Left ventricle myocardium inferior (tissue), 1 donor: ENCODE measurements at regions not wholly inside any gene's neighbourhood (a gene's known extent, or its start where the extent isn't known, plus 50 kb on each side); places are given as distances from the start of the nearest gene placed in this dataset.

ENCODE experiments used
- DNase-seq: peaks from one replicate; pipeline ENCODE4 v3.0.0-alpha.2; 2020
- H3K27ac ChIP-seq: fragments of 200-600 bp; replicated peaks from 2 replicates; pipeline ENCODE4 v1.8.0; 2021
- H3K27me3 ChIP-seq: fragments of 200-600 bp; 2 replicates; pipeline ENCODE4 v1.8.0; 2021; ENCODE audit warnings: low read depth
- H3K36me3 ChIP-seq: fragments of 200-600 bp; 2 replicates; pipeline ENCODE4 v1.8.0; 2021
- H3K4me1 ChIP-seq: fragments of 200-600 bp; 2 replicates; pipeline ENCODE4 v1.8.0; 2021
- H3K4me3 ChIP-seq: fragments of 200-600 bp; 2 replicates; pipeline ENCODE4 v1.8.0; 2021; ENCODE audit warnings: mild to moderate bottlenecking, moderate library complexity
- H3K9me3 ChIP-seq: fragments of 200-600 bp; replicated peaks from 2 replicates; pipeline ENCODE4 v1.8.0; 2021
- intact Hi-C: fragments of 100-400 bp; cut with micrococcal nuclease; formaldehyde crosslinking; loops from one replicate; pipeline ENCODE4 v1.11.0; 2022
- TF ChIP-seq, protein P1 (sequence below): fragments of 200-600 bp; IDR thresholded peaks from 2 replicates; pipeline ENCODE4 v1.8.0; 2021; ENCODE audit warnings: antibody characterized with exemption, mild to moderate bottlenecking, borderline replicate concordance
- donor health status: DM: no; HTN: yes; CAD: no; lungs with severe emphysema.

DNA sequence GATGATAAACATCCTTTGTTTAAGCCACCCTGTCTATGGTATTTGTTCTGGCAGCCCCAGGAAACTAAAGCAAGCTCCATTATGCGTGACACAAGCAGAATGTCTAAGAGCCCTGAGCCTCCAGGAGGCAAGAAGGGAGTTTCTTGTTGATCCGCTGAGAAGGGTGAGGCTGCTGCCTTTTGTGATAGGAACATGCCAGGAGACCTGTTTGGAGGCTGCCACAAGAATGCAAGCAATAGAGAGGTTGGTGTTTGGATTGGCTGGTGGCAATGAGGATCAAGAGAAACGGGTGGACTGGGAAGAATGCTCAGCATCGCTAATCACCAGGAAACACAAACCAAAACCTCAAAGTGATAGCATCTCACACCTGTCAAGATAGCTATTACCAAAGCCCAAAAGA lies 104.8 kb downstream of the ASB7 start:
- peaks cover 42% of the 10 kb centered on the region for H3K27me3 ChIP-seq
- intact Hi-C loops = no loop called here
- no peaks in the 10 kb centered on the region for H3K36me3 ChIP-seq
- peaks cover 17% of the 10 kb centered on the region for H3K4me1 ChIP-seq
- TF ChIP-seq, protein P1, sequence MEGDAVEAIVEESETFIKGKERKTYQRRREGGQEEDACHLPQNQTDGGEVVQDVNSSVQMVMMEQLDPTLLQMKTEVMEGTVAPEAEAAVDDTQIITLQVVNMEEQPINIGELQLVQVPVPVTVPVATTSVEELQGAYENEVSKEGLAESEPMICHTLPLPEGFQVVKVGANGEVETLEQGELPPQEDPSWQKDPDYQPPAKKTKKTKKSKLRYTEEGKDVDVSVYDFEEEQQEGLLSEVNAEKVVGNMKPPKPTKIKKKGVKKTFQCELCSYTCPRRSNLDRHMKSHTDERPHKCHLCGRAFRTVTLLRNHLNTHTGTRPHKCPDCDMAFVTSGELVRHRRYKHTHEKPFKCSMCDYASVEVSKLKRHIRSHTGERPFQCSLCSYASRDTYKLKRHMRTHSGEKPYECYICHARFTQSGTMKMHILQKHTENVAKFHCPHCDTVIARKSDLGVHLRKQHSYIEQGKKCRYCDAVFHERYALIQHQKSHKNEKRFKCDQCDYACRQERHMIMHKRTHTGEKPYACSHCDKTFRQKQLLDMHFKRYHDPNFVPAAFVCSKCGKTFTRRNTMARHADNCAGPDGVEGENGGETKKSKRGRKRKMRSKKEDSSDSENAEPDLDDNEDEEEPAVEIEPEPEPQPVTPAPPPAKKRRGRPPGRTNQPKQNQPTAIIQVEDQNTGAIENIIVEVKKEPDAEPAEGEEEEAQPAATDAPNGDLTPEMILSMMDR = no peak
- H3K4me3 ChIP-seq = no peak overlapping the region
- H3K27ac ChIP-seq = no peak overlapping the region
- H3K9me3 ChIP-seq = peaks cover 4% of the 10 kb centered on the region
- no peak for DNase-seq

DNA sequence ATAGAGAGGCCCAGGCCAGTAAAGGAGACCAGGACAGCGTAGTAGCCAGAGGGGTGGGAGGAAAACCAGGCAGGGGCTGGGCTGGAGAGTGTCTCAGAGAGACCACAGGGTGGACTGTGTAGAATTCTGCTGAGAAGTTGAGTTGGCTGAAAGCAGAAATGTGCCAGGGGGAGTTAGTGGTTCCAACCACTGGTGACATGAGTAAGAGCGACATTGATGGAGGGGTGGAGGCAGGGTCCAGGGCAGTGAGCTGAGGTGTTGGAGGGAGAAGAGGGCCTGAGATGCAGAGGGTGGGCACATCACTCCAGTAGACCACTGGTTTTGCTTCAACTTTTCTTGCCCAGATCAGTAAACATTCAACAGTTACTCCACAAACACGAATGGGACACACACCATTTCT lies 106.5 kb downstream of the ASB7 start:
- Histone ChIP-seq H3K36me3 (no peaks in the 10 kb centered on the region), H3K9me3 (no peaks in the 10 kb centered on the region), H3K4me3 (no peak overlapping the region), H3K4me1 (peaks cover 31% of the 10 kb centered on the region), H3K27ac (no peak overlapping the region), H3K27me3 (peaks cover 25% of the 10 kb centered on the region)
- DNase-seq = no peak
- intact Hi-C loops = no loop called here
- TF ChIP-seq, protein P1 = no peak

DNA sequence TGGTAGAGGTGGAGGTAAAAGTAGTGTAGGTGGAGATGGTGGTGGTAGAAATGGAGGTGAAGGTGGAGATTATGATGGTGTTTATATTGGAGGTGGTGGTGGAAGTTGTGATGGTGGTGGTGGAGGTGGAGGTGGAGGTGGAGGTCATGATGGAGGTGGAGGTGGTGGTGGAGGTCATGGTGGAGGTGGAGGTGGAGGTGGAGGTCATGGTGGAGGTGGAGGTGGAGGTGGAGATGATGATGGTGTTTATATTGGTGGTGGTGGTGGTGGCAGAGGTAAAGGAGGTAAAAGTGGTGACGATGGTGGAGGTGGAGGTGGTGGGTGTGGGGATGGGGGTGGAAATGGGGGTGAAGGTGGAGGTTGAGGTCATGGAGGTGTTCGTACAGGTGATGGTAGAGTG lies 107.8 kb downstream of the ASB7 start:
- H3K27me3 ChIP-seq = peaks cover 12% of the 10 kb centered on the region
- intact Hi-C loops = no loop called here
- no peaks in the 10 kb centered on the region for H3K36me3 ChIP-seq
- no peak overlapping the region for H3K27ac ChIP-seq
- TF ChIP-seq, protein P1 = no peak
- H3K4me1 ChIP-seq = peaks cover 31% of the 10 kb centered on the region
- no peak for DNase-seq
- no peak overlapping the region for H3K4me3 ChIP-seq
- no peaks in the 10 kb centered on the region for H3K9me3 ChIP-seq

DNA sequence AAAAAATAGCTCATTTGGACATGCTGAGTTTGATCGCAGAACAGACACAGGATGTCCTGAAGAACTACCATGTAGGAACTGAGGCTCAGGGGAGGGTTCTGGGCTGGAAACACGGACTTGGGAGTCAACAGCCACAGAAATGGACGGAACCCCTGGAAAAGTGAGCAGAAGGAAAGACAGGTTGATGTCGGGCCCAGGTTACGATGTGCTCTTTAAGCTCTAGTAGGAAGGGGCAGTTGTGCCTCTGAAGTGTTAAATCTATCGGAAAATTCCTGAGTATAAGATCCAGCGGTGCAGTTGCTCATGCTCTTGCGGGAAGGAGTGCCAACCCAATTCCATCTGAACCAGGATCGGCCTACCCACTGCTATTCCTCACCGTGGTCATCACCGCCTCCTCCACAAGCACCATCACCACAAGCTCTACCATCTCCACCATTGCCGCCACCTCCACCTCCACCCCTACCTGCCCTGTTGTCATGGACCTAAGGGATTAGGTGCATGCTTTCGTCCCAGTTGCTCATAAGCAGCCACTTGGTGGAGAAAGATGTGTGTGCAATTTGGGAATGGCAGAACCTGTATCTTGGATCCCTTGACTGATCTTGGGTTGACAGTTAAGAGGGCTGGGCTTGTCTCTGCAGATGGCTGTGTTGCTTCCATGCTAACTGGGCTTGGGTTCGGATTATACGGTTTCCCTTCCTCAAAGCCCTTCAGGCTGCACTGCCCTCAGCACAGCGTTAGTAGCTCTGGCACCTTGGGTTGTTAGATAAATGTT lies 108.5 kb downstream of the ASB7 start:
- DNase-seq = no peak
- intact Hi-C loops = no loop called here
- no peak overlapping the region for H3K4me3 ChIP-seq
- TF ChIP-seq, protein P1 = no peak
- no peaks in the 10 kb centered on the region for H3K9me3 ChIP-seq
- H3K27ac ChIP-seq = no peak overlapping the region
- peaks cover 34% of the 10 kb centered on the region for H3K4me1 ChIP-seq
- H3K36me3 ChIP-seq = no peaks in the 10 kb centered on the region
- peaks cover 5% of the 10 kb centered on the region for H3K27me3 ChIP-seq

DNA sequence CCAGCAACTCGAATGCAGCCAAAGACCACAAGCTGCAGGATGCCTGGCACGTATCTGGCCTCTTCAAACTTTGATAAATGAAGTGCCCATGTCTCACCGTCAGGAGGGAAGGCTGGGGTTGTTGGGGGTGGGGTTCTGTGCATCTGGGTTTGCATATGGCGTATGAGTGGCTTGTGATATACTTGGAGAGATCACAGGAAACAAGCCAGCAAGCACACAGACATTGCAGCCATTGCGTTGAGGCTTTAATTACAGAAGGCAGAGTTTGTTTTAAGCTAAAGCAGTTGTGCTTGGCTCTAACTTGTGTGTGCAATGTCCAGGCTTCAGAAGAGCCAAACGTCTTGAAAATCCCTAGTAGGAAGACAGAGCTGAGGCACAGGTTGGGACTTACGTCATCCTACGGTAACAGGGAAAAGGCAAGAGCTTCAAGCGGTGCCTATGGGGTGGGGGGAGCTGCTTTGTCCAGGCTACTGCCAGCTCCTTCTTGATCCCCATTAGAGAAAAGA lies 109.2 kb downstream of the ASB7 start:
- intact Hi-C loops = no loop called here
- no peak overlapping the region for H3K27ac ChIP-seq
- no peak for DNase-seq
- H3K9me3 ChIP-seq = no peaks in the 10 kb centered on the region
- H3K36me3 ChIP-seq = no peaks in the 10 kb centered on the region
- TF ChIP-seq, protein P1 = no peak
- peaks cover 3% of the 10 kb centered on the region for H3K27me3 ChIP-seq
- no peak overlapping the region for H3K4me3 ChIP-seq
- peaks cover 37% of the 10 kb centered on the region for H3K4me1 ChIP-seq
